Ovary (tissue), 3 donors: ENCODE measurements at regions not wholly inside any gene's neighbourhood (a gene's known extent, or its start where the extent isn't known, plus 50 kb on each side); places are given as distances from the start of the nearest gene placed in this dataset.

Experiments
- POLR2A ChIP-seq: fragments of 450-650 bp; IDR thresholded peaks from one replicate; pipeline ENCODE4 v1.6.1; 2017; ENCODE audit warnings: antibody characterized with exemption, mild to moderate bottlenecking, moderate library complexity
- TF ChIP-seq, protein P1 (sequence below), 3 donors: fragments of 450-650 bp in 2 of 3; fragments of 200-600 bp in 1 of 3; IDR thresholded peaks; one replicate each; pipeline versions ENCODE4 v1.5.1 to v1.8.0; 2016 to 2022; ENCODE audit warnings: antibody characterized with exemption in 3 of 3, mild to moderate bottlenecking in 1 of 3
- donor health status: DM: no; HTN: no; CAD: no.

DNA sequence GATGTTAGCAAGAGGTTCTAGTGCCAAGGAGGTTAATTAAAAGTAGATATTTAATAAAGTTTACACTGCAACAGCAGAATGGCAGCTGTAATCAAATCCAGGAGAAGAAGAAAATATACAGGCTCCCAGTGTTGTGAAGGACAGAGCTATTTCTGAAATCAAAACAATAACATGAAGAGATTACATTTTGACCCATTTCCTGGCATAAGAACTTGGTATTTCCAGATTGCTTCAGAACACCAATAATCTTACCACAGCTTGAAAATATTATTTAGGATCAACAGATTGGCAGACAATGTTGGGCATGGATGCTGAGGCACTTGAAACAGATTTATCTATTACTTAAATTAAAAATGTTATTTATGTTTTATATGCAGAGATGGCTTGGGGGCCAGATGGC lies 692.5 kb downstream of the KCNA4 start:
- TF ChIP-seq, protein P1, sequence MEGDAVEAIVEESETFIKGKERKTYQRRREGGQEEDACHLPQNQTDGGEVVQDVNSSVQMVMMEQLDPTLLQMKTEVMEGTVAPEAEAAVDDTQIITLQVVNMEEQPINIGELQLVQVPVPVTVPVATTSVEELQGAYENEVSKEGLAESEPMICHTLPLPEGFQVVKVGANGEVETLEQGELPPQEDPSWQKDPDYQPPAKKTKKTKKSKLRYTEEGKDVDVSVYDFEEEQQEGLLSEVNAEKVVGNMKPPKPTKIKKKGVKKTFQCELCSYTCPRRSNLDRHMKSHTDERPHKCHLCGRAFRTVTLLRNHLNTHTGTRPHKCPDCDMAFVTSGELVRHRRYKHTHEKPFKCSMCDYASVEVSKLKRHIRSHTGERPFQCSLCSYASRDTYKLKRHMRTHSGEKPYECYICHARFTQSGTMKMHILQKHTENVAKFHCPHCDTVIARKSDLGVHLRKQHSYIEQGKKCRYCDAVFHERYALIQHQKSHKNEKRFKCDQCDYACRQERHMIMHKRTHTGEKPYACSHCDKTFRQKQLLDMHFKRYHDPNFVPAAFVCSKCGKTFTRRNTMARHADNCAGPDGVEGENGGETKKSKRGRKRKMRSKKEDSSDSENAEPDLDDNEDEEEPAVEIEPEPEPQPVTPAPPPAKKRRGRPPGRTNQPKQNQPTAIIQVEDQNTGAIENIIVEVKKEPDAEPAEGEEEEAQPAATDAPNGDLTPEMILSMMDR (IDR thresholded peaks at IDR 0.05) = no peak
- no peak for TF ChIP-seq POLR2A
